ENCODE measurements at regions not wholly inside any gene's neighbourhood (a gene's known extent, or its start where the extent isn't known, plus 50 kb on each side); places are given as distances from the start of the nearest gene placed in this dataset.

DNA sequence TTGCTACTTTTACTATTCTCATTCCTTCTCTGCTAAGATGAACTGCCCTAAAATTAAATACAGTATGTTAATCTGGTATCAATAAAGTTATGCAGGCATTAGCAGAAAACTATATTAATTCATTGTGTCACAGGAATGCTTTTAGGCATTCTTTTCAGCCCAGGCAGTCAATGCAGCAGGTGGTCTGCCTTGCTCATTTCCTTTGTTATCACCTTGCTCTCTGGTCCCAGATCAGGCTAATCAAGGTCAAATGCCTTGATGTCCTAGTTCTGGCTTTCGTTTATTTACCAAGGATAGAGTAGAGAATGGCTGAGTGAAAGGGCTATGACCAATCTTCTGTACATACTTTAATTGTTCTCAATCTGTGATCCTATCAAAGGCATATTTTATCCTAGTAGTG is 1023.6 kb downstream of the TMEM182 start:
- Histone ChIP-seq H3K36me3 (no peaks in the 10 kb centered on the region), H3K4me1 (no peaks in the 10 kb centered on the region), H3K27ac (no peak overlapping the region), H3K9me3 (no peaks in the 10 kb centered on the region), H3K4me3 (no peak overlapping the region), H3K27me3 (no peaks in the 10 kb centered on the region)
- intact Hi-C loops (cut with DNase I), result no loop called here
- DNase-seq (ENCODE audit: low spot score in 2 of 2), result no peak
- no peak for TF ChIP-seq CTCF (IDR thresholded peaks at IDR 0.05)

- no peak for TF ChIP-seq CTCF (IDR thresholded peaks at IDR 0.05)
- Histone ChIP-seq H3K27ac (no peak overlapping the region), H3K27me3 (no peaks in the 10 kb centered on the region), H3K4me1 (no peaks in the 10 kb centered on the region), H3K4me3 (no peak overlapping the region), H3K36me3 (no peaks in the 10 kb centered on the region), H3K9me3 (no peaks in the 10 kb centered on the region)
- DNase-seq (ENCODE audit: low spot score in 2 of 2), result no peak
- intact Hi-C loops (cut with DNase I), result no loop called here
Measured at GRCh38 chr2:103785956-103786355, 1024.1 kb downstream of the TMEM182 start.

DNA sequence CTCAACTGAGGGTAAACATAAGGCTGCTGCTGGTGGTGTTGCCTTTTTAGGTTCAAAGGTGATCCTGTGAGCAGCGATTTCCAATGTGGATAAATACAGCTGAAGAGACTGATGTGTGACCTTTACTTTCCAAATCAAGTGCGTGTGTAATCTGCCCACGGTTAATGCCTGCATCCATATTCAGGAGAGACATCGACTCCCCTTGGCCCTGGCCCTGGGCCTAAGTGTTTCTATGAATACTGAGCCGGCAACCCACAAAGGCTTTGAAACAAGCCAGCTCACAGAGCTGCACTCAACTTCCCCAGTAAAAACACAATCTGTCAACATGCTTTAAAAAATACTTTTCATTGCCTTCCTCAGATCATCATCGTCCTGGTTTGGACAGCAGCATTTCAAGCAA is 1026.6 kb downstream of the TMEM182 start:
- no peak for TF ChIP-seq CTCF (IDR thresholded peaks at IDR 0.05)
- intact Hi-C loops (cut with DNase I), result no loop called here
- H3K27me3 ChIP-seq, result no peaks in the 10 kb centered on the region

DNA sequence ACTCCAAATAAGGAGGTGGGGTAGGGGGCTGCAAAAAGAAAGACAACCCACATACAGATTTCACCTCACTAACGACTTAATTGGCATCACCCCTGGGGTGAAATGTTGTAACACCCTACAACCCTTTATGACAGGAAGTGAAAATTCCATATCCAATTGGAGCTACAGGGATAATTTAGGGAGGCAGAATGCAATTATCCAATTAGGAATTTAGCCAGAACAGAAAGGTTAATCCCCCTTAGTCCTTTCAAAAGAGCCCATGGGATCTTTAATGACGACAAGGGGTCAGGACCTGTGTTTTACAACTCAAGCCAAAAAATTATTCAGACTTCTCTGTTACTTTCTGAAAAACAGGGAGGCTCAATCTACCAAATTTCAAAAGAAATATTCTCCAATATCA is 1027.1 kb downstream of the TMEM182 start:
- Histone ChIP-seq H3K9me3 (no peaks in the 10 kb centered on the region), H3K4me3 (no peak overlapping the region)

More for the DNA sequence above, 1026.6 kb downstream of the TMEM182 start:
- Histone ChIP-seq H3K27ac (no peak overlapping the region), H3K4me1 (no peaks in the 10 kb centered on the region), H3K36me3 (no peaks in the 10 kb centered on the region), H3K4me3 (no peak overlapping the region), H3K9me3 (no peaks in the 10 kb centered on the region)
- DNase-seq (ENCODE audit: low spot score in 2 of 2), result no peak

DNA sequence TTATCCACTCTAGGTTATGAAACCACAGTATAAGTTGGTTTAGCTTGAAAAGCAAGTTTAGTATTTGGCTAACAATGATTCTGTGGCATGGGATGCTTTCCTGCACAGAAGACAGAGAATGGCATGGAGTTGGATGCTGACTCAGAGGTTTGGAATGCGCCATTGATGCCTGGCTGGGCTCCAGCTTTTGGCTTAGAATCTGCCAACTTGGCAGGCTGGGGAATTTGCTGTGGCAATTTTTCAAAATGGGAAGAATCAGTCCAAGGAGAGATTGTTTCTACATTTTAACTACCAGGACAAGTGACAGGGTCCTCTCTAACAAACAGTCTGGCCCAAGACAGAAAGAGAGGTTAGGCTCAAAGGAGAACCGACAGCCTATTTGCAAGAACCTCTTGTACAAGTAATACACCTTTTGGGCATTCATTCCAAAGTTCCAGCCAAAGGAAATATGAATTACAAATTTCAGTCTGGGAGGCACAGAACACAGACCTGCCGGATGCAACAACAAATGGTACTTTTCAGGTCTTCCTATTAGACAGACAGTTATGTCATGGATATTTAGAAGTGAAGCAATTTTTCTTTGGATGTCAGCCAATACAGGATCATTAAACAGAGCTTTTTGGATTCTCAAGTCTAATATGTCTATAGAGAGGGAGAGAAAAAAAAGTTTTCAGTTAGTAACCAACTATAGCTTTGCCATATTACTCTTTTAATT is 1027.7 kb downstream of the TMEM182 start:
- Histone ChIP-seq H3K36me3 (no peaks in the 10 kb centered on the region), H3K4me1 (no peaks in the 10 kb centered on the region), H3K27ac (no peak overlapping the region), H3K9me3 (no peaks in the 10 kb centered on the region), H3K4me3 (no peak overlapping the region), H3K27me3 (no peaks in the 10 kb centered on the region)
- TF ChIP-seq CTCF (IDR thresholded peaks at IDR 0.05), result no peak
- DNase-seq (ENCODE audit: low spot score in 2 of 2), result no peak
- intact Hi-C loops (cut with DNase I), result no loop called here

More for the DNA sequence above, 1027.1 kb downstream of the TMEM182 start:
- TF ChIP-seq CTCF (IDR thresholded peaks at IDR 0.05), result no peak
- Histone ChIP-seq H3K4me1 (no peaks in the 10 kb centered on the region), H3K36me3 (no peaks in the 10 kb centered on the region), H3K27me3 (no peaks in the 10 kb centered on the region), H3K27ac (no peak overlapping the region)
- DNase-seq (ENCODE audit: low spot score in 2 of 2), result no peak
- intact Hi-C loops (cut with DNase I), result no loop called here

GRCh38 chr2:103792042-103792441 is 1030.2 kb downstream of the TMEM182 start:
- H3K9me3 ChIP-seq, result no peaks in the 10 kb centered on the region
- intact Hi-C loops (cut with DNase I), result no loop called here
- H3K36me3 ChIP-seq, result no peaks in the 10 kb centered on the region
- no peak for DNase-seq (ENCODE audit: low spot score in 2 of 2)
- no peaks in the 10 kb centered on the region for H3K27me3 ChIP-seq
- no peak for TF ChIP-seq CTCF (IDR thresholded peaks at IDR 0.05)
- no peak overlapping the region for H3K4me3 ChIP-seq
- H3K27ac ChIP-seq, result no peak overlapping the region
- H3K4me1 ChIP-seq, result no peaks in the 10 kb centered on the region

Data from ascending aorta (tissue), 2 donors.